Activated CD8-positive, alpha-beta memory T cell treated with anti-CD3 and anti-CD28 coated beads, Interleukin-2, amount 50 U/mL, for 24 hours (primary cell): ENCODE measurements at regions not wholly inside any gene's neighbourhood (a gene's known extent, or its start where the extent isn't known, plus 50 kb on each side); places are given as distances from the start of the nearest gene placed in this dataset.

Source experiments
- DNase-seq: peaks from one replicate; pipeline ENCODE4 v3.0.0-alpha.2; 2020; ENCODE audit errors: extremely low read depth

DNA sequence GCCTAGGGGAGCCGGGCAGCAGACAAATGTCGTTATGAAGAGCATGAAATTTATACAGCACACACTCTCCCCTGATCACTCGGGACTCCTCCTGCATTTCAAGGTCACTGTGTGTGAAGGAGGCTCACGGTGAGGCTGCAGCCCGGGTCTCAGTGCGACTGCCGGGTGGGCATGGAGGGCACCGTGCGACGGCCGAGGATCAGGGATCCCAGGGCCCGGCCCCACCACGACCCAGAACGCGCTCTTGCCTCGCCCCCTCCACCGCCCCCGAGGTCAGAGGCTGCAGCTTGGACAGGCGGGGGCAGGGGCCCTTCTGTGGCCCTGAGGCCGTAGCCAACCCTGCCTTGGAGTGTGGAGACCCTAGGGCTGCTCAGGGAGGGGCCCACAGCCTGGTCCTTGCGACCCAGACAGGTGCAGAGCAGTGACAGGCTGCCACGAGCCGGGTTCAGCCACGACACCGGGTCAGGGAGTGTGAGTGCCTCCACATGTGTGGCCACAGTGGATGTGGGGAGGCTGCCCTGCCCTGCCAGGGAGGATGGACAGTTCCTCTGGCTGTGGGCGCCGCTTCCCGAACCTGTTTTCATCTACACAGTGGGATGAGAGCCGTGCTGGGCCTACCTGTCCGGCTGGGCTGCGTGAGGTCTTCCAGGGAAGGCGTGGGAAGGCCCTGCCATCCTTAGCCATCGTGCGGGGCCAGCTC lies 89.3 kb upstream of the NKX1-1 start:
- no peak for DNase-seq

DNA sequence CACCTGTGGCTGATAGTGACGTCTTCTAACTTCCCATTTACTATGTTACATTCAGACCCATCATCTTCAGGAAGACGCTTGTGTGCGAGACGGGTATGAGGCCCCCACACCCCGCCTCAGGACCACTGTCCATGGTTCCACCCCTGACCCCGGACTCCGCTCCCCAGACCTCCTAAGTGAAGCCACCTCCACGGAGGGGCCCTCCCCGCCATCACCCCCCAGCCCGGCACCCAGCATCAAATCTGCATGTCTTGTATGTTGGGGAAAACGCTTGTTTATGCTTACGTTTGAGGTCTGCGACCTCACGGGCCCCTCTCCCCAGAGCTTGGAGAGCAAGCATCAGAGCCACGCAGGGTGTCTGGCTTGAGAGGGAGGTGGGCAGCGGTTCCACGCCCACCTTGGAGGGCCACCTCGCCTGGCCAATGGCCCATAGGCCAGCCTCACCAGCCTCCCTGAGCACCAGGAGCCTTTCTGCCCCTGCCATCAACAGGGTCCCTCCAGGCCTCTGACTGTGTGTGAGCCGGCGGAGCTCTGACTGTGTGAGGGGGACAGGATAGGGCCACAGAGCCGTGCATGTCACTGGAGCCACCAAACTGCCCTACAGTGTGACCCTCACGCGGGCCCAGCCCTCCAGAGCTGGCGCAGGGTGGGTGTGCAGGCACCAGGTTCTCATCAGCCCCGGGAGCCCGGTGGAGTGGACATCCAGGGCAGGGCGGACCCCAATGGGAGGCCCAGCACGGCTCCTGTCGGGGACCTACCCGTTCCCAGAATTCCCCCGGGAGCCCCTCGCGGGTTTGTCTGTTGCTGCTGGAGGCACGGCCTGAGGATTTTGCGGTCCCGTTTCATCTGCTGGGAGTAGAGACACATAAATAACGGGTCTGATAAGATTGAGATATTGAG lies 88.4 kb upstream of the NKX1-1 start:
- no peak for DNase-seq

- DNase-seq, result no peak
Observed at GRCh38 chr4:1493540-1494287, 87.5 kb upstream of the NKX1-1 start.

DNA sequence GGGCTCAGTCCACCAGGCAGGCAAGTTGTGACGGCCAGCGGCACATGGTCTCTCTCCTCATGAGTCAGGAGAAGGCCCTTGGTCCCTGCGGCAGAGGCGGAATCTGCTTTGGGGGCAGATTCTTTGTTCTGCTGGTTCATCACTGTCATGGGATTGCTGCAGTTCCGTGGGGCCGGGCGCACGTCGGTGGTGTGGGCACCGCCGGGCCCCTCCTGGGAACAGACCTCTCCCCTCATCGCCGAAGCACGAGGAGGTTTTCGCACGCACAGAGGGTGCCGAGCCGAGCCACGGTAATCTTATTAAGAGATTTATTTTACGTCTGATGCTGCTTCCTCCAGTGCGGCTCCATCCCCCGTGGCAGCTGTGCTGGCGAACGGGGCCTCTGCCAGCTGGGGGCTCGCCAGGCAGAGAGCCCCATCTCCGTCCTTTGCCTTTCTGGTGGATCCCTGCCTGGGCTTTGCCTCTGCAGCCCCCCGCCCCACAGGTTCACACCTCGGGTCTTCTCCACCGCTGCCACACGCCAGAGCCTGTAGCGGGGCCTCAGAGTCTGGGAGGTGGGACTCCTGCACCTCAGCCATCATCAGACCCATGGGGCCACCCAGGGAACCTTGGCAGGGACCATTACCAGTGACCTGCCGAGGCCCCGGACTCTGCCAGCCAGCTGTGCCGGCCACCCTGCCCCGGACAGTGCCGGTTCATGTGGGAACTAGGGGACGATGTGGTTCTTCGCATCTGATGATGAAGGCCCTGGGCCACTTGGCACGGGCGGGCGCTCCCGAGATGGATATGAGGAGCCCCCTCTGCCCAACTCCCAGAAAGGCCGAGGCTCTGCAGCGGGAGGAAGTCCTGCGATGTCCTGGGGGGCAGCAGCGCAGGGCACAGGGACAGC lies 86.7 kb upstream of the NKX1-1 start:
- no peak for DNase-seq

DNA sequence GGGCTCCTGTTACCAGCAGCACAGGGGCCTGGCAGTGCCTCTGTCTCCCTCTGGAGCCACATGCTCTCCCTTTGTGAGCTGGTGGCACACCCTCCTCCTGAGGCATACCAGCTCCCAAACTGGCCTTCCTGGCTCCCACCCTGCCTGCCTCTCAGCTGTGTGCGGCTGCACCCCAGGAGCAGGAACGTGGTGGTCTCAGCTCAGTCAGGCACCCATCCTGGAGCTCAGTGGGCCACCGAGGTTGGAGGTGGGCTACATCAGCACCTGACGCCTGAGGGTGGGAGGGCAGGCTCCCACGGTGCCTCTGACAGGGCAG lies 85.9 kb upstream of the NKX1-1 start:
- no peak for DNase-seq

DNA sequence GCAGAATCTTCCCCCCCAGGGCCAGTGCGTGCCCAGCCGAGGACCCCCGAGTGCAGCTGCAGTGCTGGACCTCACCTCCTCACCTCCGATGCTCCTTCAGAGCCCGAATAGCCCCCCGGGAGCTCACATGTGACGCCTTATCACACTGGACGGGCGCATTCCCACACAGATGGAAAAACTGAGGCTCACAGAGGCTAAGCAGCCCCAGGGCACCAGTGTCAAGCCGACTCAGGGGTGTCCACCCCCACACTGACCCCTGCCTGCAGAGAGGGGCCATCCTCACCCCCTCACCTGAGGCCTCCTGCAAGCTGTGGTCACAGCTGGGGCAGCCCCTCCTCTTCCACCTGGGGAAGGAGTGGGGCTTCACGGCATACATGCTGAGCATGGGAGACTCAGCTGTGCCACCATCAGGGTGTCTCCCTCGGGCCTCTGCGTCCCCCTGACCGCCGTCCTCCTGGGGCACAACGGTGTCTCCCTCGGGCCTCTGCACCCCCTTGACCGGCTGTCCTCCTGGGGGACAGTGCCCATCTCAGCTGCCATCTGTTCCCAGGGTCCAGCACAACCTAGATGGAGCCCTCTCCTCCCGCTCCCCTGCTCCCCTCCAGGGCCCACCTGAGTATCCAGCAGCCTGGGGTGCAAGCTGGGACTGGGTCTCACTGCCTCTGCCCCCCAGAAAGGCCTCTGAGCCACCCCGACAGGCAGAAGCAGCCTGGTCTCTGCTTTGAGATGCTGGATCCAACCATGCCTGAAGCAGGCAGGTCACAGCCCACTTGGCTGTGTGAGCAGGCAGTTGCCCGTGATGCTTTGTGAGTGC lies 85.3 kb upstream of the NKX1-1 start:
- no peak for DNase-seq

DNA sequence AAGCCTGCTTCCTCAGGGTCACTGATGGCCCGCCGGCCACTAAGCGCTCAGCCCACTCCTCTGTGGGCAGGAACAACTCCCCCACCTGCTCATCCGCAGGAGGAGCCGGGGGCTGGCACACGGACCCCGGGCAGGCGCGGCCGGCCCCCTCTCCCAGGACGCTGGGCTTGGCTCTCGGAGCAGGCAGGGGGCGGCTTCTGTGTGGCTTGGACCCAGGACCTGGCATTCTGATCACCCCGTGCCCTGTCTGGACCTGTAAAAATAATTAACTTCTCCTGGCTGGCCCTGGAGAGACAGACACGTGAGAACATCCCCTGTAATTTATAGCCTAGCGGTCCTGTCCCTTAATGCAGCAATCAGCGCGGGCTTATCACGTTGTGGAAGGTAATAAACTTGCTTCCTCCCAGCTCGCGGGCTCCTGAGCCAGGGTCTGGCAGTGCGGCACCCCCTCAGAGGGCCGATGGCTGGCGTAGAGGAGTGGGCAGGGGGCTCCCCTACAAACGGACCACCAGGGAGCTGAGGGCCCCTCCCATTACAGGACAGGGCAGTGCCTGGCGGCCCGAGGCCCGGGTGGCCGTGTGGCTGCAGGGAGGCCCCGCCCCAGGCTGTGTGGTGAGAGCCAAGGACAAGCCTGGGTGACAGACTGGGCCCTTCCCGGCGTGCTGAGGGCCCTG lies 84.5 kb upstream of the NKX1-1 start:
- DNase-seq, result no peak

DNA sequence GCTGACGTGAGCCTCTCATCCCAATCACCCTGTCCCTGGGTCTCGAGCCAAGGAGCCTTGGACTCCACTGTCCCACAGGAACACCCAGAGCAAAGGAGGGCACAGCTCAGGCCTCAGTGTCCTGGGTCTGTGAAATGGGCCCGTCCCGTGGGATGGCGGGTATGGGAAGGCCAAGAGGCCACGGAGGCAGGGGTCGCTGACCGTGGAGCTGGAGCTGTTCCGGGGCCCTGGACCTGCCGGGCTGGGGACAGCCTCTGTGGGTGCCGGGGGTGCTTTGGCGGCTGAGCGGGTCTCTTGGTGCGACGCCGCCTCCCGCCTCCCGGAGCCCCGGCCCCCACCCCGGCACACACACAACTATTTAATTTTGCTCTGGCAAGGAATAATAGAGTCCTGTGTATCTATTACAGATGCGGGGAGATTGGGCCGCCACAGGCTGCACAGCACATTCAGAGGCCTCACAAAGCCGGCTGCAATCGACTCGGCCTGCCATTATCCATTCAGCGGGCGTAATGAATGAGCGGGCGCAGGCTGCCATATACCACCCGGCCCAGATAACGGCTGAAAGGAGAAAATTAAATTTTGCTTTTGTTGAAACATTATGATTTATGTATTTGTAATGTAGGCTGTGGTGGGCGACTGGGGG lies 83.9 kb upstream of the NKX1-1 start:
- no peak for DNase-seq

GRCh38 chr4:1489639-1489995 lies 83.4 kb upstream of the NKX1-1 start:
- DNase-seq, result no peak

GRCh38 chr4:1488831-1489638 lies 82.8 kb upstream of the NKX1-1 start:
- no peak for DNase-seq

DNA sequence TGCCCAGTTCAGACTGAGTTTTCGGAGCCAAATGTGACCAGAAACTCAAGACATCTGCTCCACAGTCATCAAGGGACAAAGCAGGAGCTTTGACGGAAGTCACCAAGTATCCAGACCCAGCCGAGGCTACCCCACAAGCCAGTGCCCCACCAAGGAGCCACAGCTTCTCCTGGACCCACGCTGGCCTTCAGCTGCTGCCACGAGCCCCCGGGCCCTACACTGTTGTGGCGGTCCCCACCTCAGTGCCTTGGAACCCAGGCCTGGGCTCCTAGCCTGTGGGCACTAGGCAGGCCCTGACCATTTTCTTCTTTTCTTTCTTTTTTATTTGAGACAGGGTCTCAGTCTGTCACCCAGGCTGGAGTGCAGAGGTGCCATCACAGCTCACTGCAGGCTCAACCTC lies 82.1 kb upstream of the NKX1-1 start:
- no peak for DNase-seq

DNA sequence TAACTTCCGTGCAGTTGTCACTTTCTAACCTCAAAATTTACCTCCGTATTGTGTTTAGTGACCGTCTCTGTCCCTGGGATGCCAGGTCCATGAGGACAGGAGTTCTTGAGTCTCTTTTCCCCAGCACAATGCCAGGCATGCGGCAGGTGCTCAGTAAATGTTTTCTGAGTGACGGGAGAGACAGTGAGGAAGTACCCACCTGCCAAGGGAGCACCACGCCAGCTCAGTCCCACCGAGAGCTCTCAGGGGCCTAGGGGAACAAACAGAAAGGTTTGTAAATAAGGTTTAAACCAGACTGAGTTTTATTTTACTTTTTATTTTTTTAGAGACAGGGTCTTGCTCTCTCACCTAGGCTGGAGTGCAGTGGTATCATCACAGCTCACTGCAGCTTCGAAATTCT lies 81.5 kb upstream of the NKX1-1 start:
- no peak for DNase-seq

DNA sequence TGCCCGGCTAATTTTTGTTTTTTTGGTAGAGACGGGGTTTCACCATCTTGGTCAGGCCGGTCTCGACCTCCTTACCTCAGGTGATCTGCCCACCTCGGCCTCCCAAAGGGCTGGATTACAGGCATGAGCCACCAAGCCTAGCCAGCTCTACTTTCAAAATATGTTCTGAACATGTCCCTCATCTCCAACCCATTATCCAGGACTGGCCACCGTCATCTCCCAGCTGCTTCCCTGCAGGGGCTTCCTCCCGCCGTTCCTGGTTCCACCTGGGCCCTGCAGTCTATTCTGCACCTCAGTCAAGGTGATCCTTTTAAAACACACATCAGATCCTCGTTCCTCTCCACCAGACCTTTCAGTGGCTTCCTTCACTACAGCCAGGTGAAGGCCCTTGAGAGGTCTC lies 80.9 kb upstream of the NKX1-1 start:
- no peak for DNase-seq

DNA sequence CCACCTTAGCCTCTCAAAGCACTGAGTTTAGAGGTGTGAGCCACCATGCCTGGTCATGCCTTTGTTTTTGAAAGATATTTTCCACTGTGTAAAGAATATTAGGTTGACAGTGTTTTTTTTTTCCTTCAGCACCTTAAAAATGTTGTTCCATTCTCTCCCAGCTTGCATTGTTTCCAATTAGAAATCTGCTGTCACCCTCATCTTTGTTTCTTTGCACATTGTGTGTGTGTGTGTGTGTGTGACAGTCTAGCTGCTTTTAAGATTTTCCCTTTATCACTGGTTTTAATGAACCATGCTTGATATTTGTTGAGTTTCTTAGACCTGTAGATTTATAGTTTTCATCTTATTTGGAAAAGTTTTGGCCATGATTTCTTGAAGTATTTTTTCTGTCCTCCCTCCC lies 79.0 kb upstream of the NKX1-1 start:
- no peak for DNase-seq

GRCh38 chr4:1480720-1481119 lies 74.5 kb upstream of the NKX1-1 start:
- no peak for DNase-seq

DNA sequence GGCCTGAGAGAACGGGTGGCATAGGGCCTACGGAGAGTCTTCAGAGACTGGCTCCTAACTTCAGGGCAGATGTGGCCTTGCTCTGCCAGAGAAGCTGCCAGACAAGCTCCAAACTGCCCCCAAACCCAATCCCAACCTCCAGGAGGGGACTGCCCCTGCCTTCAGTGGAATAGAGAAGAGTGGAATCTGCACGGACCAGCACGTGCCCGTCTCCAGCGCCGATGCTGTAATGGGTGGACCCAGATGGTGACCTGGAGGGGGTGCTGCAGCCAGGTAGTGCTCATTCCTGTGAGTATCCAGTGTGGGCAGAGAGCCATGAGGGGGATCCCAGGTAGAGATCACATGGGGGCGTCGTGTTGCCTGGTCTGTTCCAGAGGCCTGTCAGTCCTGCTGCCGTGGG lies 73.2 kb upstream of the NKX1-1 start:
- DNase-seq, result no peak

DNA sequence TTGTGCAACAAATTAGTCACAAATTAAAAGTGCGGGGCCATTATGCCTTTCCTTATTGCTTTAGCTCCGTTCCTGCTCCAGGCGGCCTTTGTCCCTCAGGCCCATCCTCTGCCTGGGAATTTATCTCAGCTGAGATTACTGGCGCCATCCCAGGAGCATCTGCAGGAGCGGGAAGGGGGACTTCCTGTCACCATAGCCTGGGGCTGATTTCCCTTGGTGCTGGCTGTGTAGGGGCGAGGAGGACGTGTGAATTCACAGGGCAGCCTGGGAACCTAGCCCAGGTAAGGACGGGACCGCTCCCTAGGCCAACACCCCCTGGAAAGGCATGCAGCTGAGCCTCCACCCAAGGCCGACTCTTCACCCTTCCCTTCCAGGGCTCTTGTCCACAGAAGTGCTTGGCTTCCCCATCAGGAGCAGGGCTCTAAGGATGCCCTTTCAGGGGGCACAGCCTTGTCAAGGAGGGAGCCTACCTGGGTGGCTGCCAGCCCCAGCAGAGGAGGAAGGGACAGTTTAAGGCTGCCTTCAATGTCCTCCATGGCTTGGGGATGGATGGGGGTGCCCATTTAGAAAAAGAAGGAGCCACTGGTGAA lies 72.6 kb upstream of the NKX1-1 start:
- DNase-seq, result no peak

- no peak for DNase-seq
Observed at GRCh38 chr4:1477045-1477840, 71.0 kb upstream of the NKX1-1 start.
